ENCODE measurements at regions not wholly inside any gene's neighbourhood (a gene's known extent, or its start where the extent isn't known, plus 50 kb on each side); places are given as distances from the start of the nearest gene placed in this dataset.
"Not testable (repeated sequence)": the region's sequence is repeated elsewhere in the genome, so short reads cannot be mapped to it uniquely, and the experiment has no call there.

DNA sequence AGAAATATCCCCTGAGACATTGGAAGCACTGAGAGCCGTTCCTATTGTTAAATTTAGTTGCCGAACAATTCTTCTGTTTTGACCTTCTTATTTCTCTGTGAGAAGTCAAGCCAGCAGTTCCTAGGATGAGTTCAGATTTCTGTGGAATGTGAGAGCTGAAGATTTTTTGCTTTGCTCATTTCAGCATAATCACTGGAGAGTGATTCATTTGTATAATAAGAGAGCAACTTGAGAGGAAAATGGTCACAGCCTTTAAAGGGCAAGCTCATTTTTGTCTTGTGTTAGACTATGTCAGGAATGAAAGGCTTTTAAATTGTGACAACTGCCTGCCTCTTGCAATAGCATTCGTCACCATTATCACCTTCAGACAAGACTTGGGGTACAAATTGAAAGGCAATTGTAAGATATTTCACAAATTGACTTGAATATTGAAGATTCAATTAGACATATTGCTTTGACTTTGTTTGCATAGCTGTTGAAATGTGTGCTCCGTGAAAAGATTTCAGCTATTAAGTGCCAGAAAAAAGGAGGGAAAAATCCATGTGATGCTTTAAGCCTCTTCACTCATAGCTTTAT, 900.0 kb upstream of the GOT2 start:
- no peak for TF ChIP-seq POLR2A (IDR thresholded peaks at IDR 0.05)
- TF ChIP-seq, protein P1, sequence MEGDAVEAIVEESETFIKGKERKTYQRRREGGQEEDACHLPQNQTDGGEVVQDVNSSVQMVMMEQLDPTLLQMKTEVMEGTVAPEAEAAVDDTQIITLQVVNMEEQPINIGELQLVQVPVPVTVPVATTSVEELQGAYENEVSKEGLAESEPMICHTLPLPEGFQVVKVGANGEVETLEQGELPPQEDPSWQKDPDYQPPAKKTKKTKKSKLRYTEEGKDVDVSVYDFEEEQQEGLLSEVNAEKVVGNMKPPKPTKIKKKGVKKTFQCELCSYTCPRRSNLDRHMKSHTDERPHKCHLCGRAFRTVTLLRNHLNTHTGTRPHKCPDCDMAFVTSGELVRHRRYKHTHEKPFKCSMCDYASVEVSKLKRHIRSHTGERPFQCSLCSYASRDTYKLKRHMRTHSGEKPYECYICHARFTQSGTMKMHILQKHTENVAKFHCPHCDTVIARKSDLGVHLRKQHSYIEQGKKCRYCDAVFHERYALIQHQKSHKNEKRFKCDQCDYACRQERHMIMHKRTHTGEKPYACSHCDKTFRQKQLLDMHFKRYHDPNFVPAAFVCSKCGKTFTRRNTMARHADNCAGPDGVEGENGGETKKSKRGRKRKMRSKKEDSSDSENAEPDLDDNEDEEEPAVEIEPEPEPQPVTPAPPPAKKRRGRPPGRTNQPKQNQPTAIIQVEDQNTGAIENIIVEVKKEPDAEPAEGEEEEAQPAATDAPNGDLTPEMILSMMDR (IDR thresholded peaks at IDR 0.05) = no peak
- no peak overlapping the region for H3K4me3 ChIP-seq (ENCODE audit: low read depth, poor library complexity, severe bottlenecking)
- no peak for DNase-seq (ENCODE audit: low spot score in 2 of 2)
- 68 to 69% methylated on average over 4 of the region's 4 CpGs for WGBS, 2 donors
- intact Hi-C loops (cut with DNase I; ENCODE audit: low total_unique reads) = no loop called here

DNA sequence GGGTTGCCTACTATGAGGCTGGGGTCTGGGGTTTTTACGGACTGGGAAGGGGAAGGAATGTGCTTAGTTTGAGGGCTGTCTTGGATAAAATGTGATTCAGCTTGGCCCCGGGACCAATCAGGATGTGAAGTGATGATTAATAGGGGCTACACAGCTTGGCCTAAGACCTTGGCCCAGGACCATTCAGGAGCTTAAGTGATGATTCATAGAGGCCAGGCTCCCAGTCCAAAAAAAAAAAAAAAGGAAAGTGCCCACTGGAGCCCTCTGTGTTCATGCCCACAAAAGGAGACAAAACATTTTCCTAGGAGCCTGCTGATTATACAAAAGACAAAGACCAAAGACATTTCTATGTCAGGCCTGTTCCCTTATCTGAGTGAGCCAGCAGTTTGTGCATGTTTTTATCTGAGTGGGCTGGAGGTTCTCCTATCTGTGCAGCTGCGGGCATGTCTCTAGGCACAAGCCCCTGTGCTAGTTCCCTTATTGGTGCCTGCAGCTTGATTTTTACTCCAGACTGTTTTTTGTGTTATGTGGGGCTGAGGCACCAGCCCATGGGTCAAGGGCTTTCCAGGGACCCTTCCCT, 898.2 kb upstream of the GOT2 start:
- TF ChIP-seq, protein P1 (IDR thresholded peaks at IDR 0.05) = no peak
- TF ChIP-seq POLR2A (IDR thresholded peaks at IDR 0.05) = no peak
- DNase-seq (ENCODE audit: low spot score in 2 of 2) = no peak
- 57 to 79% methylated on average over 3 of the region's 3 CpGs for WGBS, 2 donors
- intact Hi-C loops (cut with DNase I; ENCODE audit: low total_unique reads) = no loop called here
- H3K4me3 ChIP-seq (ENCODE audit: low read depth, poor library complexity, severe bottlenecking) = no peak overlapping the region

DNA sequence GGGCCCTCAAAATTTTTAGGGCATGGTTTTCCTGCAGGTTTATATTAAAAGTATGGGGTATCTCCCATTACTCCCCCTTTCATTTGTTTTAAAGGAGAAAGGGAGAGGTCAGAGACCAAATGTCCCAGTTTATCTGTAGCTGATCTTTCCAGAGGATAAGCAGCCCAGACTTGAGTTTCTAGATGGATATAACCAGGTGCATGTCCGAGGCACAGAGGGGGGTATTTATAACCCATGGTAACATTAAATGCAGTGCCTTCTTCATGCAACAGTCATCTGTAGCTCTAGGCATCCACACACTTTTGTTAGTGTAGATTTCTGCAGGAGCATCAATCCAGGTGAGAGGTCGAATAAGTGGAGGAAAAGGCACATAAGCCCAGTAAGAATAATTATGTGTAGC, 890.3 kb upstream of the GOT2 start:
- intact Hi-C loops (cut with DNase I; ENCODE audit: low total_unique reads); H3K4me3 ChIP-seq (ENCODE audit: low read depth, poor library complexity, severe bottlenecking); DNase-seq (ENCODE audit: low spot score in 2 of 2): not testable (repeated sequence)
- WGBS, 2 donors = 67 to 75% methylated on average over 2 of the region's 2 CpGs

DNA sequence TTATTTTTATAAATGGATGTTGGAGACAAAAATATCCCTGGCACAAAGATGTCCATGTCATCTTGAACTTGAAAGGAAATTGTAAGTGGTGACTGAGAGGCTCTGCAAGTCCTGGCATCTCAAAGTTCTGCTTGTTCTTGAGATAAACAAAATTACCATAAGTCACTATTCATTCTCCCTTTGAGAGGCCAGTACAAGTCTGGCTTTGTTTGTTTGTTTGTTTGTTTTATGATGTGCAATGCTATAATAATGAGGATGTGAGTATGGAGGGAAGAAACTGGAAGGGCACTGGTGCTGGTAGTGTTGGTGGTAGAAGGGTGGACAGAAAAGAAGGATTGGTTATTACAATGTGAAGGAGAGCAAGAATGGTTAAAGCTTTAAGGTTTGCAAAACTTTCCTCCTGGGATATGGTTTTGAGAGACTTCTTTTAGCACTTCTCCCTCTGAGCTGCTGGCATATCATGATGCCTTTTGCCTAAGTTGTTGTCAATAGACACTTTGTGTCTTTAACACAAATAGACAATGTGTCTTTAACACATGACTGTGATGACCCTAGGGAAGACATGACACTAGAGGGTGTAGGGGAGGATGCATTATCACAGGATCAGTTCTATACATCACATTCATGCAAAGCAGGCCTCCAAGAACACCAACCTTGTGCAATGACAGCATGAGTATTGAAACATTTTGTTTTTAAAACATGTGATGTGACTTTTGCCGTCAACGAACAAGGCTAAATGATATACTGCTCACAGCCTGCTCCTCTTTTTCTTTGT, 880.5 kb upstream of the GOT2 start:
- H3K4me3 ChIP-seq (ENCODE audit: low read depth, poor library complexity, severe bottlenecking) = no peak overlapping the region
- intact Hi-C loops (cut with DNase I; ENCODE audit: low total_unique reads) = no loop called here
- TF ChIP-seq, protein P1 (IDR thresholded peaks at IDR 0.05) = no peak
- TF ChIP-seq POLR2A (IDR thresholded peaks at IDR 0.05) = no peak
- DNase-seq (ENCODE audit: low spot score in 2 of 2) = no peak
- WGBS, 2 donors = 86 to 91% methylated on average over 2 of the region's 2 CpGs

GRCh38 chr16:59612910-59613620, 878.9 kb upstream of the GOT2 start:
- intact Hi-C loops (cut with DNase I; ENCODE audit: low total_unique reads); DNase-seq (ENCODE audit: low spot score in 2 of 2); H3K4me3 ChIP-seq (ENCODE audit: low read depth, poor library complexity, severe bottlenecking): not testable (repeated sequence)
- 52 to 58% methylated on average over 8 of the region's 8 CpGs for WGBS, 2 donors

DNA sequence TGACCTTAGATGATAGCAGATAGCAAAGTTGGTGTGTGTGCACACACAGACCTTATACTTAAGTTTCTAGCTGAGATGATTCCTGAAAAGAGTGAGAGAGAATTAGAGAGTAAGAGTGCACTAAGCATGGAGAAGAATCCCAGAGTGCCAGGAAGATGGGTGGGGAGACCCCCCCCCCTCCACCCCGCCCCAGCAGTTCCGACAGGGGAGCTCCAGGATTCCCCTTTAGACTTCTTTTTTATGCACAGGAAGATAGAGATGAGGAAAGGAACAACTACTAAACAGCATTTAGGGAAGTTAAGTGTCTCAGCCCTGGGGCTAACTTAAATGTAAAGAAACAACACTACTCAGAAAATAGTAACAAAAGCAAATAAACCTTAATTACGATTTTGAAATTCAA, 878.0 kb upstream of the GOT2 start:
- WGBS, 2 donors = 35 to 46% methylated on average over 3 of the region's 3 CpGs
- H3K4me3 ChIP-seq (ENCODE audit: low read depth, poor library complexity, severe bottlenecking) = no peak overlapping the region
- TF ChIP-seq POLR2A (IDR thresholded peaks at IDR 0.05) = no peak
- TF ChIP-seq, protein P1 (IDR thresholded peaks at IDR 0.05) = no peak
- intact Hi-C loops (cut with DNase I; ENCODE audit: low total_unique reads) = no loop called here
- no peak for DNase-seq (ENCODE audit: low spot score in 2 of 2)

Data from lower leg skin (tissue), 4 donors.